DMS 273 treated with DMSO at 0.1 percent for 48 hours (cell line): ENCODE measurements at regions not wholly inside any gene's neighbourhood (a gene's known extent, or its start where the extent isn't known, plus 50 kb on each side); places are given as distances from the start of the nearest gene placed in this dataset.
"Not testable (repeated sequence)": the region's sequence is repeated elsewhere in the genome, so short reads cannot be mapped to it uniquely, and the experiment has no call there.

Experiments used
- DNase-seq: peaks from one replicate; lab custom pipeline; 2025; lab: John Stamatoyannopoulos, UW

DNA sequence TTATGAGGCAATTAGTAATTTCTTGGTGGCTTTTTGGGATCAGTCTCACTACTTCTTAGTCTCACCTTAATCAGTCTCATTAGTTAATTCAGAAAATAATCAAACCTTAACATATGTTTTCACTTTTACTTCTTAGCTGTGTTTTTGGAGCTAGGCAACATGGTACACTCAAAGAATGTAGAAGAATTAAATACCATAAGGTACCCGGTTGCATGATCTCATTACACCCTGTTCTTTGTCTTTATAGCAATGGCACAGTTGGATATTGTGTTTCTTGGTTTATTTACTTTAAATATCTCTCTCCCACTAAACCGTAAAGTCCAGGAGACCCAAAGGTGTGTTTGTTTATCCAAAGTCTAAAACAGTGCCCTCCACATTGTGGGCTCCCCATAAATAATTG, 132.3 kb downstream of the TNFSF18 start:
- DNase-seq = no peak

- DNase-seq = no peak
Observed at GRCh38 chr1:172926070-172926469, 124.7 kb downstream of the TNFSF18 start.

DNA sequence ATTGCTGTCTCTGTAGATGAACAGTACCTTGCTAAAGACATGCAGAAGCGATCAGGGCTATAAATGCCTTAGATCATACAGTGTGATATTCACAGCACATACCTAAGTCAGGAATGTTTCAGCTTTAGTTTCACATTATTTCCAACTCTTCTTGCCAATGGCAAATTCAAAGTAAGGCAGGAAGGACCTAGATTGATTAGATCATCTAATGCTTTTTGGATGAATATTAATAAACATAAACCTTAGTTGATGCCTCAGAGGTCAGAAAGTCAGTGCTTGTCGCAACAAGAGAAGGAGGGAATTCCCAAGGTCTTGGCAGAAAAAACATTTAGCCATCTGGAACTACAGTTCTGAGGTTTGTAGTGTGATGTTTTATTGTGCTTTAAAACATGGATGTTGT, 122.3 kb downstream of the TNFSF18 start:
- DNase-seq = no peak

GRCh38 chr1:172929006-172929405, 121.7 kb downstream of the TNFSF18 start:
- DNase-seq = no peak

GRCh38 chr1:172930142-172930541, 120.6 kb downstream of the TNFSF18 start:
- no peak for DNase-seq

- no peak for DNase-seq
Observed at GRCh38 chr1:172931340-172931739, 119.4 kb downstream of the TNFSF18 start.

DNA sequence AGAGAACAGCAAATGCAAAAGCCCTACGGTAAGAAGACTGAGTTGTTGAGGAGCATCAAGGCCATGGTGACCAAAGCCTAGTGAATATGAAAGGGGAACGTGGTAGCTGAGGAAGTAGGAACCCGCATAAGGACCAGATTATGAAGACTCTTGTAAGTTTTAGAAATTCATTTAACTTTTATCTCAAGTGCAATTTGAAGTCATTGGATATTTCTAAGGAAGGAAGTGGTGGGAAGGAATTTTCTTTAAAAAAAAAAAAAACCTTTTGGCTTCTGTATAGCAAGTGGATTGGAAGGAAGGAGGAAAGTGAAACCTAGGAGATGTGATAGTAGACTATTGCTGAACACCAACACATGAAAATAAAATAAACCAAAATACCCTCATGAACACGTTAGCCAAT, 119.0 kb downstream of the TNFSF18 start:
- DNase-seq = no peak

DNA sequence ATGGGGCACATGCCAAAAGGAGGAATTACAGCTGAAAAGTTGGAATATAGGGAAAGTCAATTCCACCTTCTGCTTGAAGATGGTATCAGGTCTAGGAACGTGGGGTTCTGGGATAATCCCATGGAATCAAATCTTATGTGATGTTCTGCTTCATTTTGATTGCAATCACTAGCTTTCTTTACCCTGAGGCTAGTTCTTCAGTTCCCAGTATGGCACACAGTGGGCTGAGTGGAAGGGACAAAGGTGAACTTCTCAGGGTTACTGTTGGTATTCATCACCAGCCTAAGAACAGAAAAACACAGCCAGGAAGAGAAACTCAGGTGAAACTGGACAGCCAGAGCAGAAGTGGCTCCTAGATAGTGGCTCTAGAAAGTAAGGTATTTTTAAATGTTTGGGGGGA, 117.8 kb downstream of the TNFSF18 start:
- DNase-seq = no peak

- DNase-seq = no peak
Observed at GRCh38 chr1:172934417-172934762, 116.4 kb downstream of the TNFSF18 start.

DNA sequence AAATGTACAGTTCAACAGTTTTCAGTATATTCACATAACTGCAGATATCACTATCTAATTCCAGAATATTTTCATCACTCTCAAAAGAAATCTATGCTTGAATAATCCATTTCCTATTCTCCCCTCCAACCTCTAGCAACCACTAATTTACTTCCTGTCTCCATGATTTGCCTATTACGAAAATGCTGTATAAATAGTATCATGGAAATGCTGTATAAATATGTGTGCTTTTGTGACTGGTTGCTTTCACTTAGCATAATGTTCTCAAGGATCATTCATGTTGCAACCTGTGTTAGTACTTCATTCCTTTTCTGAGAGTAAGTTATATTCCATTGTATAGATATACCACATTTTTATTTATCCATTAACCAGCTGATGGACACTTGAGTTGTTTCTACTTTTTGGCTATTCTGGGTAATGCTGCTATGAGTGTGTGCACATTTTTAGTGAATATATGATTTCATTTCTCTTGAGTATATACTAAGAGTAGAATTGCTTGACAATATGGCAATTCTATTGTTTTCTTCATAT, 115.6 kb downstream of the TNFSF18 start:
- no peak for DNase-seq

- DNase-seq = no peak
Observed at GRCh38 chr1:172936088-172936645, 114.6 kb downstream of the TNFSF18 start.

DNA sequence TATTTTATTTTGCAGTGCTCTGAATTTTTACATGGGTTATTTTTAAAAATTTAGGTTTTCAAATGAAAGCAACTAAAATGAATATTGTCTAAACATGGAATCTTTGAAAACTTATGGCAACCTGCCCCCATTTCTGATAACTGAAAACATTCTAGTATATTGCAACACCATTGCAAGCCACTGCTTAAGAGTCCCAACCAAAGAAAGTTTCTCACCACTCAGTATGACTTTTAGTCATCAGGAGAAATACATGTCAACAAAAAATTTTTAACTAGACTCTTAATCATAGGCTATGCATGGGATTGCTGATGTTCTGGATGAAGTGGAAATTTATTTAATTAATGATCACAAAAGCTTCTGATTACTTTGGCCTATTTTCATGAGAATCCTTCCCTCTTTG, 112.1 kb downstream of the TNFSF18 start:
- DNase-seq = no peak

DNA sequence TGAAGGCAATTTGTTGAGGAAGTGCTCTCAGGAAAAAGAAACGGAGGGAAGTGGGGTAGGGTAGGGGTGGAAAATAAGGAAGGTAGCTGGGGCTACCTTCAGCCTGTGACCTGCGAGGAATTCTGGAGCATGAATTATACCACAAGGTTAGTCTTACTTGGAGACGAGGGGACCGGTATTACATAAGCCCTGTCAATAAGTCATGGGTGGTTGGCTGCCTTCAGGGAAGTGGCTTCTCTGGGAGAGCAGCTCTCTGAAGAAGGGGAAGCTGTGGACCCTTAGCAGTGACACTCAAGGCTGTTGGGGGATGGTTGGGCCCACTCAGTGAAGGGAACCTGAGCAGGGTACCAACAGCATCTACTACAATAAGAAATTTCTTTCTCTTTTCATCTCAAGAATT, 111.3 kb downstream of the TNFSF18 start:
- DNase-seq = no peak

GRCh38 chr1:172940174-172940855, 110.4 kb downstream of the TNFSF18 start:
- DNase-seq = no peak

DNA sequence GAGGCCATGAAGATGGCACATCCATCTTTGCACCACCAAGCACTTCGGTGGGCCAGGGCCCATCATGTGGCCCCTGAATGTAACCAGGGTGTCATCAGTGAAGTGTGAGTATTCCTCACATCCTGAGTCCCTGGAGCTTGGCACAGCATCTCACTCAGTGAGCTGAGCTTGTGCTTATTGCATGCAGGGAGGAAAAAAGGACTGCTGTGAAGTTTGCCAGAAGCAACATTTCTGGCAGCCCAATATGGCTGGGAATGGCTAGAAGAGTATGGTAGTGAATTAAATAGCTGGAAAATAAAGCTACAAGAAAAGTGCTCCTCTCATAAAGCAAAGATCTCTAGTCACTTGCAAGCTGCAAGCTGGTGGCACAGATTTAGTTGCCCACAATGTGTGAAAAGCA, 109.3 kb downstream of the TNFSF18 start:
- DNase-seq = no peak

- DNase-seq = no peak
Observed at GRCh38 chr1:172941945-172942344, 108.8 kb downstream of the TNFSF18 start.

GRCh38 chr1:172943138-172943537, 107.6 kb downstream of the TNFSF18 start:
- DNase-seq = not testable (repeated sequence)

- no peak for DNase-seq
Observed at GRCh38 chr1:172944931-172945330, 105.8 kb downstream of the TNFSF18 start.

- DNase-seq = no peak
Observed at GRCh38 chr1:172946814-172947507, 103.8 kb downstream of the TNFSF18 start.

- no peak for DNase-seq
Observed at GRCh38 chr1:172948457-172948856, 102.3 kb downstream of the TNFSF18 start.

DNA sequence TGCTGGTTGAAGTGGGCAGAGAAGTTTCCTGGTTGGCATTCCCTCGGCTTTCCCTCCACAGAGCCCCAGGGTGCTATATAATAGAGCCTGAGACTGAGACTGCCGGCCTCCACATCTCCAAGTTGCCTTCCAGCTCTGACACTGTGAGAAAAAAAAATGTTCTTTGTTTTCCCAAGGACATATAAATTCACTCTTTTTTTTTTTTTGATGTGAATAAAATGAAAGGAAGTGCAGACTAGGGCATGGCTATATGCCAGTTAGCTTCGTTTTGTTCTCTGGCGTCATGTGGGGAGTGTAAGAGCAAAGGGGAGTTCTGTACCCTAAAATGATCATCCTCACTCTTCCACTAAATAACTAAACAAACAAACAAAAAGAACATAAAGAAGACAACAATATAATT, 101.6 kb downstream of the TNFSF18 start:
- no peak for DNase-seq

DNA sequence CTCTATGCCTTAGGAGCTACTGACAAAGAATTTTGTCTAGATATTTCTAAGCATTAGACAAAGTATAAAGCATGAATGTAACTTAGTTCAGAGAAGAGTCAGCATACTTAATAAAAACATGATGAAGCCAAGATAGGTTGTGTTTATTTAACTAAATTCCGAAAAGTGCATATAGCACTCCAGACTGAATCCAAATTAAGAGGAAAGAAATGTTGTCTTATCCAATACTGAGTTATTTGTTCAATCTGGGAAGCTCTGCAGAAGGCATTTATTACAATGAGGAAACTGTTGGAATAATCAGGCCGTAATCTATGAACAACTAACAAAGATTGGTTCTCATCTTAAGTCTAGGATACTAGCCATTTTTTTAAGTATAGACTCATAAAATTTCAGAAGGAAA, 100.2 kb downstream of the TNFSF18 start:
- no peak for DNase-seq

DNA sequence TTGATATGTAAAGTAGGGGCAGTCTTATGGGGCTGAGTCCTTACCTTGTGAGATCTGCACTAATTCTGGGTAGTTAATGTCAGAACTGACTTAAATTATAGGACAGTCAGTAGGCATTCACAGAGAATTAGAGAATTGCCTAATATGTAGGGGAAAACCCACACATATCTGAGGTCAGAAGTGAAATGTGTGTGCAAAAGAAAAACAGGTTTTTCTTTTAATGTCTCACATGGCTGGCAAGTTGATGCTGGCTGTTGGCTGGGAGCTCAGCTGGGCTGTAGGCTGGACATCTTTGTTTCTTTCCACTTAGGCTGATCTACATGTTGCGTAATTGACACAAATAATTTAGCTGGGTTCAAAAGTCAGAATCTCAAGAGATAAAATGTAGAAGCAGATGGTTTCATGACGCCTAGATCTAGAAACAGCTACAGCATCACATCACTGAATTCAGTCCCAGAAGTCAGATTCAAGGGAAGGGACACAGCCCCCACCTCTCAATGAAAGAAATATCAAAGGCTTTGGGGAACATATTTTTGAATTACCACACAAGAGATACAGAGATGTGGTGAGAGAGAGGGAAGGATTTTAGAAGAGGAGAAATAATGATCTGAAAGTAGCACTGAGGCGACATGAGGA, 98.9 kb downstream of the TNFSF18 start:
- no peak for DNase-seq
